ENCODE measurements at regions not wholly inside any gene's neighbourhood (a gene's known extent, or its start where the extent isn't known, plus 50 kb on each side); places are given as distances from the start of the nearest gene placed in this dataset.

DNA sequence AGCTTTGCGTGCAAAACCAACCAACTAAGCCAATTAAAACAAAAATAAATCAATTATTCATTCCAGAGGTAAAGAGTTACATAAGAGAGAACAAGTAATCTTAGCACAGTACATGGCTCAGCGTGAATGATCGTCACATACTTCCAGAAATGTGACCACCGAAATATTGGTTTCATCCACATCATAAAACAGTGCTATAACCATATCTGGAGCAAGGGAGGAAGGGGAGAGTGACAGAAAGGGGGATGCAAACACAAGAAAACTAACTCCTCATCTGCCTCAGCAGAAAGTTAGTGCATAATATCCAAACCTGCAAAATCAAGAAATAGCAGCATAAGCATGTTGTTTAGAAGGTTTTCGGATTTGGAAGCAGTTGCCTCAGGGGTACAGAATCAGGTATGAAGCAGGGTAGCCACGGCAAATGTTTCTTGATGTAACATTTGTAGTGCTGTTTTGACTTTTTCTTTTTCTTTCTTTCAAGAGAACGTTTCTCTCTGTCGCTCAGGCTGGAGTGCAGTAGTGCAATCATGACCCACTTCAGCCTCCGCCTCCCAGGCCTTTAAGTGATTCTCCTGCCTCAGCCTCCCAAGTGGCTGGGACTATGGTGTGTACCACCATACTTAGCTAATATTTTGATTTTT lies 93.9 kb upstream of the EGLN3 start:
- H3K27ac ChIP-seq (replicated peaks) = no peak overlapping the region
- H3K9me3 ChIP-seq (replicated peaks) = no peaks in the 10 kb centered on the region
- H3K36me3 ChIP-seq = no peaks in the 10 kb centered on the region
- TF ChIP-seq CTCF (IDR thresholded peaks at IDR 0.05; ENCODE audit: borderline replicate concordance) = no peak
- no peak for DNase-seq
- H3K4me1 ChIP-seq = no peaks in the 10 kb centered on the region
- H3K27me3 ChIP-seq (ENCODE audit: low read depth) = no peaks in the 10 kb centered on the region
- no peak overlapping the region for H3K4me3 ChIP-seq
- intact Hi-C loops (cut with micrococcal nuclease) = no loop called here

- H3K4me1 ChIP-seq = no peaks in the 10 kb centered on the region
- intact Hi-C loops (cut with micrococcal nuclease) = no loop called here
- no peak for DNase-seq
- H3K27ac ChIP-seq (replicated peaks) = no peak overlapping the region
- no peak for TF ChIP-seq CTCF (IDR thresholded peaks at IDR 0.05; ENCODE audit: borderline replicate concordance)
- no peaks in the 10 kb centered on the region for H3K9me3 ChIP-seq (replicated peaks)
- no peaks in the 10 kb centered on the region for H3K36me3 ChIP-seq
- no peaks in the 10 kb centered on the region for H3K27me3 ChIP-seq (ENCODE audit: low read depth)
- no peak overlapping the region for H3K4me3 ChIP-seq
Observed at GRCh38 chr14:34044373-34044637, 93.4 kb upstream of the EGLN3 start.

GRCh38 chr14:34043627-34044372 lies 92.9 kb upstream of the EGLN3 start:
- no peaks in the 10 kb centered on the region for H3K27me3 ChIP-seq (ENCODE audit: low read depth)

GRCh38 chr14:34041220-34041619 lies 90.3 kb upstream of the EGLN3 start:
- H3K27ac ChIP-seq (replicated peaks) = no peak overlapping the region
- no peaks in the 10 kb centered on the region for H3K9me3 ChIP-seq (replicated peaks)
- H3K4me3 ChIP-seq = no peak overlapping the region
- TF ChIP-seq CTCF (IDR thresholded peaks at IDR 0.05; ENCODE audit: borderline replicate concordance) = no peak
- intact Hi-C loops (cut with micrococcal nuclease) = no loop called here
- no peaks in the 10 kb centered on the region for H3K36me3 ChIP-seq
- H3K4me1 ChIP-seq = peaks cover 13% of the 10 kb centered on the region
- no peaks in the 10 kb centered on the region for H3K27me3 ChIP-seq (ENCODE audit: low read depth)
- no peak for DNase-seq

More at GRCh38 chr14:34043627-34044372, 92.9 kb upstream of the EGLN3 start:
- no peak for TF ChIP-seq CTCF (IDR thresholded peaks at IDR 0.05; ENCODE audit: borderline replicate concordance)
- Histone ChIP-seq H3K4me3 (no peak overlapping the region), H3K27ac (replicated peaks) (no peak overlapping the region), H3K9me3 (replicated peaks) (no peaks in the 10 kb centered on the region), H3K4me1 (peaks cover under 1% of the 10 kb centered on the region), H3K36me3 (no peaks in the 10 kb centered on the region)
- DNase-seq = no peak
- intact Hi-C loops (cut with micrococcal nuclease) = no loop called here

DNA sequence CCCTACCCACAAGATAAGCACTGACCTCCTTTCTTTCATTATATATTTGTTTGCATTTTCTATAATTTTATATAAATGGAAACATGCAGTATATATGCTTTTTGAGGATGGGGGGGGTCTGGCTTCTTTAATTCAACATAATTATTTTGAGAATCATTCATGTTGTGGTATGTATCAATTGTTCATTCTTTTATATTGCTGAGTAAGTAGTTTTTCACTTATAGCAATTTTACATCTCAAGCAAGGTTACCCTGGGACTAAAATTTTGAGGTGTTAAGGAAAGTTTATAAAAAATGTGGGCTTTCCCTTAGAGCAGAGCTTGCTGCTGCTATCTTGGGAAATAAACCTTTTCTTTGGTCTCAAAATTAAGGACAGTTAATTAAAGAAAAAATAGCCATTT lies 89.9 kb upstream of the EGLN3 start:
- no peak overlapping the region for H3K27ac ChIP-seq (replicated peaks)

More for the DNA sequence above, 89.9 kb upstream of the EGLN3 start:
- no peak for TF ChIP-seq CTCF (IDR thresholded peaks at IDR 0.05; ENCODE audit: borderline replicate concordance)
- no peak for DNase-seq
- Histone ChIP-seq H3K9me3 (replicated peaks) (no peaks in the 10 kb centered on the region), H3K4me1 (peaks cover 17% of the 10 kb centered on the region), H3K27me3 (ENCODE audit: low read depth) (no peaks in the 10 kb centered on the region), H3K36me3 (no peaks in the 10 kb centered on the region), H3K4me3 (no peak overlapping the region)
- intact Hi-C loops (cut with micrococcal nuclease) = no loop called here

Data from left ventricle myocardium inferior (tissue), 1 donor.